Activated naive CD8-positive, alpha-beta T cell treated with anti-CD3 and anti-CD28 coated beads, Interleukin-2, amount 50 U/mL, for 16 hours (primary cell): ENCODE measurements at regions not wholly inside any gene's neighbourhood (a gene's known extent, or its start where the extent isn't known, plus 50 kb on each side); places are given as distances from the start of the nearest gene placed in this dataset.

Source experiments
- DNase-seq: peaks from one replicate; pipeline ENCODE4 v3.0.0-alpha.2; 2020; ENCODE audit warnings: low read depth, low spot score

DNA sequence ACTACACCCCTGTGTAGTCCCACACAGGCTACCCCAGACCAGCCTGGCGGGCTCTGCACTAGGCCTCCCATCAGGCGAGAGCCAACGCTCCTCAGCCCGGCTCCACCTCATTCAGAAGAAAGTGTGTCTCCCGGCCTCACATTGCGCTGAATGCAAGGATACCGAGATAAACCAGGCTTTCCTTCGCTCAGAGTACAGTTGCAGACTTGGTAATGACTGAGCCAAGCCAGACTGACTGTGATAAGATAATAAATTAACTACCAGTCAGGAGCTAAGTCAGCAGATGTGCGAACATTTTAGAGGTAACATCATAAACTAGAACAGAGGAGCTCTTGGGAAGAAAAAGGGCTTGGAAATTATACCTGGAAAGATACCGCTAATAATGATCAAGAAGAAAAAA is 397.6 kb downstream of the TRIML1 start:
- no peak for DNase-seq

DNA sequence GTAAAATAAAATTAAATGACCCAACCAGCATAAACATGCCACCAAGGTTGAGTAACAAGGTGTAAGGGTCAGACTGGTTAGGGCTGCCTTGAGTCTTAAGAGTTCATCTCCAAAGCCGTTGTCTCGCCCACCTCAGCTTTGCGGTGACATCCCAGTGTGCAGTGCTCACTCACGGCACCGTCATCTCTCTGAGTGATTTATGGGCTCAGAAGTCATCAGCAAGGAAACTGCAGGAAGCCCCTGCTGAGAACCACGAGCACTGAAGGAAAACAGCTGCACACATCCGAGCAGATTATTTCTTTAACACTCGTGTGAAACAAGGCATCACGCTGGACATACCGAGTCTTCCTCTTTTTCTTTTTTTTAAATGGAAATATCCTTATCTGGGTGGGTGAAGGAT is 411.1 kb downstream of the TRIML1 start:
- DNase-seq: no peak

DNA sequence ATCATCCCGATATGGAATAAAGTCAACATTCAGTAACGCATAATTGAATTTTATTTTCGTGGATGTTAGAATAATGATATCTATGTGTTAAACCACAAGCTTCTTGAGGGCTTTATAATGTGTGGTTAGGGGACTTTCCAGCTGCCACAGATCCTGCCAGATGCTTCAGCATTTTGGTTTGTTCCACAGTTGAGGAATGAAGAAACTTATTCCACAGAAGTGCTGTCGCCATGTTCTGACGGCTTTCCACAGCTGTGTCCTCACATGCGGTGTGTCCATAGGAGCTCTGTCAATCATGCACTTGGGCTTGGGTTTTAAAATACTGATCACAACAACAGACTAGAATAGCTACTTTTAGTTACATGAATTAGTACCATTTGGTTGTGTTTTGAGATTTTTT is 411.9 kb downstream of the TRIML1 start:
- DNase-seq: no peak

DNA sequence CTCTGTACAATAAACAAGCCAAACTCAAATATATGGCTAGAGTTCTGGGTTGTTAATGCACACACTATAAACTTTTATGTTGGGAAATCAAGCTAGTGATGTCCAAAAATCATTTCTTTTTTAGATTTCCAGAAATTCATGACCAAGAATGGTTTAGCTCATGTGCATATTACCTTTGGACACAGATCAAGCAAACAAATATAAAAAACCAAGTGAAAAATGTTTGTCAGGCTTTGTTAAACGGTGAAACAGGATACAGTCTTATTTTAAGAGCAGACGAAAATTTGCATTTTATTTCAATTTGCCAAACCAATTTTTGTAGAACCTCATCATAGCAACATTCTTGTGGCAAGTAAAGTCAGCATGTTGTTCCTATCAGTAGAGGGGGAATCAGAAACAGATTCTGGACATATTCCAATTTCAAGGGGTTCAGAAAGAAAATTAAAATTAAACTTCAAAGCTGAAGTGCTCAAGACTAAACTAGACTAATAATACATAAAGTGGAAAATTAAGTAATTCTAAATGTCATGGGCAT is 413.6 kb downstream of the TRIML1 start:
- DNase-seq: no peak

DNA sequence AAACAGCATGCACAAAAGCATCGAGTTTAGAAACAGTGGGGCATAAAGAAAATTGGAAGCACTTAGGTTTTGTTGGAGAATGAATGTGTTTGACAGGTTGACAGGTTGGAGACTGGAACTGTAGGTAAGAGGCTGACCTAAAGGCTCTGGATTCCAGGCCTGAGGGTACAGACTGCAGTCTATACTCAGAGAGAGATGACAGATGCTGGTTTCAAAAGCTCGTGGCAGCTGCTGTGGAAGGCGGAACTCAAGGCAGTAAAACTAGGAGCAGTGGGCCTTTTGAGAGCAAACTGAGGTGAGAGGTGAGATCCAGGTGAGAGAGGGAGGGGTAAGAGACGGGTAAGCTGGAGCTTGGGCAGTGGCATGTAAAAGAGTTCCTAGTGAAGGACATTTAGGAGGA is 415.2 kb downstream of the TRIML1 start:
- no peak for DNase-seq

DNA sequence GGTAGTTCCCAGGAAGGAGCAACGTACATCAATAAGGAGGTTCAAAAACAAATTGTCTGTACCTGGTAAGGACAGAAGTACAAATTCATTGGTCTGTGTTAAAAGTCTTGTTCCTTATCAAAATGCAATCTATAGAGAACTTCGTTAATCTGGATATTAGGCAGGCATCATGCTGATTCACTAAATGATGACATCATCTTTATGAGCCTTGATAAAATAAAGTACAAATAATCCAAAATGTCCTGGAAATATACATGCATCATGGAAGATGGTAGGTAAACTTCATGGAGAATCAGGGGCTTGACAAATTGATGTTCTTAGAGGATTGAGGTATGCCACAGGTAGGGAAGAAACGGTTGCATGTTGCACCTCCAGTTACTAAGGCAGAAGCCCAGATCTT is 433.9 kb downstream of the TRIML1 start:
- DNase-seq: no peak

GRCh38 chr4:188578657-188579056 is 439.4 kb downstream of the TRIML1 start:
- DNase-seq: no peak

DNA sequence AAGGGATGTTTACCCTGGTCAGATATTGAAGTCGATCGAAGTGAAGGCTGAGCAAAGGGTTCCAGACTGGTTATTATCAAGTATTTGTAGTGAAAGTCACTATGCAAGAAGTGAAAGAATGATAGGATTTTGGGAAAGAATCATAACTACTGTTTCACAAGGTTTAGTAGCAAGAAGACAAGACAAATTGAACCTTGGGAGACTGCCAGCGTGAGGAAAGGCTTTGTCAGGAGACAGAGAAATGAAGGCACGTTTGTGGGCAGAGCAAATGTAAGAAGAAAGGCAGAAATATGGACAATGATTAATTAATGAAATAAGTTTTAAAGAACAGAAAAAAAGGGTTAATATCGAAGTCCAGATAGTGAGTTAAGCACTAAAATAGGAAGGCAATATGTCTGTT is 456.8 kb downstream of the TRIML1 start:
- no peak for DNase-seq

DNA sequence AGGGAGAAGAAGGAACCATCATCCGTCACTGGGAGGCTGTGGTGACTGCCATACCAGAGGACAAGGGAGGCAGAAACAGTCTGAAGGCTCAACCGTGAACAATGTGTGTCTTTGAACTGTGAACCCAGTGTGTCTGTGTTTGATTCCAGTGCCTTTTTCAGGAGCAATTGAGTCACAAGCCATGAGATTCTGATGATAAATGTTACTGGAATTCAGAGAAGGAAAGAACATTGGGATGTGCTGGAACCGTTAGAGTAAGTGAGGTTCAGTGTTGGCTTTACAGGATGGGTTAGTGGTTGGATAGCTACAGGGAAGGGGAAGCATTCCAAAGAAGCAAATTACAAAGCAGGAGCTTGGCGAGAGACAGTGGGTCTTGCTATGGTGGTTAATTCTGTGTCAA is 464.4 kb downstream of the TRIML1 start:
- DNase-seq: no peak

GRCh38 chr4:188606635-188607034 is 467.4 kb downstream of the TRIML1 start:
- no peak for DNase-seq

- DNase-seq: no peak
Observed at GRCh38 chr4:188611143-188611542, 471.9 kb downstream of the TRIML1 start.

- no peak for DNase-seq
Observed at GRCh38 chr4:188612659-188613058, 473.4 kb downstream of the TRIML1 start.

- no peak for DNase-seq
Observed at GRCh38 chr4:188613976-188614375, 474.7 kb downstream of the TRIML1 start.

DNA sequence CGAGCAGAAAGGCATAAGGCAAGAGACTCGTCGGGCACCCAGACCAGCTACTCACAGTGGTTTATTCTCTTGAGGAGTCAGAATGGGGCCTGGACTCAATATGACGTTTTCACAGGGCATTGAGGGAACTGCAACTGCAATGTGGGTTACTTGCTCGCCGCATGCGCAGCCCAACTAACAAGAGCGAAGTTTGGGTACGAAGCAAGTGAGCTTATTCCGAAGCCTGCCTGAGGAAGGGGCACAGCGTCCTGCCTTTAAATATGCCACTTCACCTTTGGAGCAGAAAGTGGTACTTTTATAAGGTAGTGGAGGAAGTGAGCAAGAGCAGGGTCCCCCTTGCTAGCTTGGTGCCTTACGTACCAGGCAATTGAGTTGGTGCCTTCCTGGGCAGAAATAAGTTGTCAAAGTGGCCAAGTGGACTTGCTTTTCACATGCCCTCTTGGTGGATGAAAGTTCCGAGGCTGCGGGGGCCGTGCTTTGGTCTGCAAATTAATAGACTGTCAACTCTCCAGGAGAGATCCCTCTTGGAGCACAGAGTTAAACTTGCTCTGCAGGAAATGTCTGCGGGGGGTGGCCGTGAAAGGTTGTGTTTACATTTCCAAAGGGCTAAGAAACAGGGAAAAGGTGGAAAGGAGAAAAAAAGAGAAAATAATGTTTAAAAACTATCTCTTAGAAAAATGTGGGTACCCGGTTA is 480.4 kb downstream of the TRIML1 start:
- DNase-seq: no peak

DNA sequence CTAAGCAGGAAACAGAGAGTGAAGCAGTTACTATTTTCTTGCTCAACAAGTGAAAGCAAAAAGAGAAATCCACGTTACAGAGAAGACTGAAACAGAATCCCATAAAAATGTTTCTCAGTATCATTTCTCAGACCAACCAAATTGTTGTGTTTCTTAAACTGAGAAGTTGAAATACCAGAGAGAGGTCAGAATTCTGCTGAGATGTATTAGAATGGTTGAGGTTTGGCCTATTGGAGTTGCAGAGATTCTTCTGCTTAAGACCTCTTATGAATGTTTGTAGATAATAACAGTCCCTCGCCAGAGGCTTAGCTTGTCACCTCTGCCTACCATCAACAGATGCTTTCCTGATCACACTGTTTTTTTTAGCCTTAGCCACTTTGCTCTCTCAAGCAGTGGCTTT is 481.4 kb downstream of the TRIML1 start:
- DNase-seq: no peak

DNA sequence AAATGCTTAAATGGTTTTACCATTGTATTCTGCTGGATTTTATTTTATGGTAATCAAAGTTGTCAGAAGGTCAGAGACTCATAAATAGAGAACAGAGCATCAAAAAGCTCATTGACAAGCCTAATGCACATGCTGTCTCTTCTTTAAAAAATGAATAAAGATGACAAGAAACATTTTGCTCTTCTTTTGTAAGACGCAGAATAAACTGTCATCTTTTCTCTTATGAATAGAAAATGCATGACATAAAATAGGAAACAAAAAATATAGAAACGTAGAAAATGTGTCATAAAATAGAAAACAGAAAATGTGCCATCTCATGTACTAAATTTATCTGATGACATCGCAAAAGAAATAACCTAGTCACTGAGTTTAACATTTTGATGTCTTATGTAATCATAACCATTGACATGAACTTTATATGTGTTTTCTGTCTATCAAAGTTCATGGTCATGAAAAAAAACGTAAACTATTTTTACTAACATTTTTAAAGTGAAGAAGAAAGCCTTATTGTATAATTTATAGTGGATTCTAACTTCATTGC is 484.1 kb downstream of the TRIML1 start:
- no peak for DNase-seq

GRCh38 chr4:188624370-188624769 is 485.1 kb downstream of the TRIML1 start:
- DNase-seq: no peak

DNA sequence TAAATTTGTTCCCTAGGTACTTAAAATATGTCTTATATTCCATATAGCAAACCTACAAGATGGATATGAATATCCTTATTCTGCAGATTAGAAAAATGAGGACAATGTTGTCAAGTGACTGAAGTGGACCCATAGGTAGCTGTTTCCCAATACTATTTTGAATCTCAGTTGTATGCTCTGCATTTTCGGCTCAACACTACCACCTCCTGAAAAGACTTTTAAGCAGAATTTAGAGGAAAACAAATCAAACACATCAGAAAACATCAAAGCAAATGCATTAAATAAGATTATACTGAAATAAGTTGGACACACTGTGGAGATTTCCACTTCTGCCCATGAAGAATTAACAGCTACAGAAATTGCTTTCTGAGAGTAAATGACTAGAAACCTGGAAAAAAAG is 488.7 kb downstream of the TRIML1 start:
- DNase-seq: no peak

DNA sequence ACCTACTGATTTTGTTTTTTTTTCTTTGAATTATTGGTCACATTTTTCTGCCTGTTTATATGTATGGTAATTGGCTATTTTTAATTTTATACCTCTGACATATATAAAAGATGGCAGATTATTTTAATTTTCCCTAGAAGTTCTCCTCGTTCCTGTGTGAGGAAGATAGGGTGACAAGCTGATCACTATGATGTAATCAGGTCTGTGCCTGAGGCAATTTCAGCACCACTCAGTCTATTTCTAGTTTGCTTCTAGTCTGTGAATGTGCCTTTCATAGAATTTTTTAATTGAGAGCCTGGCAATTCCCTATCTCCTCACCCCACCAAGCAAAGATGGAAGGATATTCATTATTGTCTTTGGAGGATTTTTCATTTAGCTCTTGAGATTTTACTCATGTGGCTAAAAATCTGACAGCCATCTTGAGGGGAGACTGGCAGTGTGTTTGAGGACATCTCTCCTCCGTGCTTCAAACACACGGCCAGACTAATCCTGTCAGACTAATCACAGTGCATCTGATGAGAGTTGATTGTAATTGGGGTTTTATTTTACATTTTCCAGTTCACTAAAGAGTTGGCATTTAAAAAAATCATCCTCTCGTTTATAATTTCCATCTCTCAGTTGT is 500.3 kb downstream of the TRIML1 start:
- DNase-seq: no peak

- no peak for DNase-seq
Observed at GRCh38 chr4:188647820-188648370, 508.7 kb downstream of the TRIML1 start.

DNA sequence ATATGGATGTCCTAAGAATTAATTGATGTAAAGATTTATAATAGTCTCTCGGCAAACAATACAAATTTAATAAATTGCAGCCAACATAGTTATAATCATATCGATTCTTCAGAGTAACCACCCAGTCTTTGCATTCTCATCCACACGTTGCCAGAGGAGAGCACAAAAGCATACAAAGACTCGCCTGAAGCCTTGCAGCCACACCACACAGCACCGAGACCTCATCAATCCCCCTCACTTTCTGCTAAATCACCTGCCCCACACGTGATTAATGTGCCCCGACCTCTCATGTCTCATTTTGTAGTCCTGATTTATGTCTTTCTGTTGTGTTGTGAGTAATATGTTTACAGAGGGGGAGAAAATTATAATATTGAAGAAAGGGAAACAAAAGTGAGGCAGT is 510.4 kb downstream of the TRIML1 start:
- DNase-seq: no peak

DNA sequence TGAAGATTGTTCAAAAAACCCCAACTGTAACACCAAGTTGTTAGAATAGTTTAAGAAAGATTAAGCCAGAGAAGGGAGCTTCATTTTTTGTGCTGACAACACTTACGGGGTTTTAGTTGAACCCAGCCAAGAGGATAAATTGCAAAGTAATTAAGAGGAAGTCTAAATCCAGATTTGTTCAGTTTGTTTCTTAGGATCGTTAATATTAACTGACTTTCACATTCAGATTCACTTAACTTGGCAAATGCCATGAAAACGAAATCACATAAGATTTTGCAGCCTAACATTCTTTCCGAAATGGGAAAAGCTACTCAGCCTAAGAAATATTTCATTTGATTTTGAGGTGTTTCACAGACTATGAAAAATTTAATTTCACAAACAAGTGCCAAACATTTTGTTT is 511.3 kb downstream of the TRIML1 start:
- DNase-seq: no peak

DNA sequence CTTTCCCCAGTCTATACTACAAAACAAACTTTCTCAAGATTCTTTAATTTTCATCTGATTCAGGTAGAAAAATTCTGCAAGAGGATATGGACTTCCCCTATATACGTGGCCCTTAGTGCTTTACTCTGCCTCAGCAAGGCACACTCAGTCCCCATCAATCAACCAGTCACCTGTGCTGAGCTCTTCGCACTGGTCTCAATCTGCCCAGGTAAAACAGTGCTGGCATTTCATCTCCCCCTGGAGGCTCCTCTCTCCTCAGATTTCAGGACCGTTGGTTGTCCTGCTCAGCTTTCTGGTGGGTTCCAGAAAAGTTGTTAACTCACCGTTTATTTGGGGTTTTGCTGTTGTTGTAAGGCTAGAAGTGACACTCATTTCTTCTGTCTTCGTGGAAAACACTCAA is 518.1 kb downstream of the TRIML1 start:
- DNase-seq: no peak
